ENCODE measurements at regions not wholly inside any gene's neighbourhood (a gene's known extent, or its start where the extent isn't known, plus 50 kb on each side); places are given as distances from the start of the nearest gene placed in this dataset.
"Not testable (repeated sequence)": the region's sequence is repeated elsewhere in the genome, so short reads cannot be mapped to it uniquely, and the experiment has no call there.

GRCh38 chr18:8499810-8500675 is 109.2 kb upstream of the RAB12 start:
- no peak for DNase-seq

- no peak for DNase-seq
Observed at GRCh38 chr18:8501044-8501443, 108.2 kb upstream of the RAB12 start.

DNA sequence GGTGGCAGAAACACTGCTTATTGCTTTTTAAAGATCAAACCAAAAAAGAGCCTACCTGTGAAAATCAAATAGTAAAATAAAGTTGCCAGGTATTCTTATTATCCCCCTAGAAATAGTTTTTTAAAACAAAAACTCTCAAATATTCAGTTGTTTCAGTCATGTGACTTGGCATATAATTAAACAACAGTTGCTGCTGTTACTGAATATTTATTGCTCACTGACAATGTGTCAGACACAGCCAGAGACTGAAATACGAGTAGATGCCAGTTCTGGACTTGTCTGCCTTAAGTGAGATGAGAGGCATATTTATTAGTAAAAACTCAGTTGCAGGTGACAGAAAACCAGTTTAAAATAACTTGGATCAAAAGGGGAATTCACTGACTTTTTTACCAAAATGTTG is 106.0 kb upstream of the RAB12 start:
- no peak for DNase-seq

- DNase-seq = no peak
Observed at GRCh38 chr18:8504424-8504823, 104.8 kb upstream of the RAB12 start.

DNA sequence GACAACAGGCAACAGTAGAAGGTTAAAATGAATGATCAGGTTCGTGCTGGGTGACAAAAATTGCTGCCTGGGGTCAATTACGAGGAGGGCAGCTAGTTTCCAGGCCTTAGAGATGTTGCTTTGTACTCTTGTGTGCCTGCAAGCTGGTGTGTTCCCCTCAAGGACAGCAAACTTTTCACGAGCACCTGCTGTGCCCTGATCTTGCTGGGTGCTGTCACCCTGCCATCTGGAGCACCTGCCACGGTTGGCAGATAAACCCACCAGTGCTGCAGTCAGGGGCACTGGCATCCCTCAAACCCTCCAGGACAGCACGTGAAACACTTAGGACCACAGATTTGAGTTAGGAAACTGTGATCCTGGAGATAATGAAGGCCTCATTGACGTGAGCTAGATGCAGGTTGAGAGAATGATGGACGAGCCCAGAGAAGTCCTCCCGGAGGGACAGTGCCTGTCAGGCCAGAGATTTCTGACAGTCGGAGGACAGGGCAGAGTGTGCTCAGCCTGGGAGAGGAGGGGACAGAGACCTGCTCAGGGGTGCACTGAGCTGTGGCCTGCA is 104.3 kb upstream of the RAB12 start:
- no peak for DNase-seq

- DNase-seq = no peak
Observed at GRCh38 chr18:8506251-8507049, 102.8 kb upstream of the RAB12 start.

GRCh38 chr18:8507361-8507760 is 101.9 kb upstream of the RAB12 start:
- DNase-seq = no peak

DNA sequence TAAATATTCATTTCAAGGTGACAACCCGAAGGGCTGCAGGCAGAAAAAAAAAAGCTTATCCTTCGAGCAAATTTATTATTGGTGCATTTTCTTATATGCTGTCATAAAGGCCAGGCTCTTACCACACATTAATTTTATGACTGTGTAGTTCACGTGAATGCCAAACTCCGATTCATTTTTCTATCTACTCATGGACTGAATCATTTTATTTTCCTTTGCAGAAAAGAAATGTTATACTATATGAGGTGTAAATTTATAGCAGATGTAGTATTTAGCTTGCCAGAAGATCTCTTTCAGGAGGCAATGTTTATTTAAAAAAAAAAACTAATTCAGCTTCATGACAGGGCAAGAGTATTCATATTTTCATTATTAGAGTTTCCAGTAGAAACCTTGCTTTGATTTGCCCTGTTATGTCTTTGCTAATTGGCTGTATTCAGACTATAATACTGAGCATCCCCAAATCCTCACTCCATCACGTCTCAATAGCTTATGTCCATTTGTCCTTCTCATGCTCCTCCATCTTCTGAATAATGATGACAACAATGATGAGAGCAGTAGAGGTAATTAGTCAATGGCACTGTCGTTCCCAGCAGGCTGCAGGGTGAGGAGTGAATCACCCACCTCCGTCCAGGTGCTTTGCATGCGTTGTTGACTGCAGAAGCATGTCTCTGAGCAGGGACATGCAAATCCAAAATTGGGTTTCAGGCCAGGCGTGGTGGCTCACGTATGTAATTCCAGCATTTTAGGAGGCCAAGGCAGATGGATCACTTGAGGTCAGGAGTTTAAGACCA is 101.1 kb upstream of the RAB12 start:
- no peak for DNase-seq

DNA sequence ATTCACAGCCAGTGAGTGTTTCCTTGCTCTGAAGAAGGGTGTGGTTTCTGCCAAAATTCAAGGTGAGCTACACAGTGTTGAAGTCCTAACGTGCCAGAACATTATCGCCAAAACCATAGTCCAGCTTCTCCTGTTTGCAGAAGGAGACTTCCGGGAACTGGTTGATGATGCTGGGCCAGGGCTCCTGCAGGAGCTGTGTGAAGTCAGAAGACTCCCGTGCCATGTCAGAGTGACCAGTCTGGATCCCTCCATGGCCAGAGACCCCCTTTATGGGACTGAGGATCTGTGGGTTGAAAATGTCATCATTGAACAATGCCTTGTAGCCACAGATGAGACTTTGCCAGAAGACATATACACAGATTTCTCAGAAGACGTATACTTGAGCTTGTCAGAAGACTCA is 96.0 kb upstream of the RAB12 start:
- DNase-seq = no peak

- DNase-seq = no peak
Observed at GRCh38 chr18:8514409-8514808, 94.8 kb upstream of the RAB12 start.

- no peak for DNase-seq
Observed at GRCh38 chr18:8515142-8515865, 93.9 kb upstream of the RAB12 start.

GRCh38 chr18:8516371-8517250 is 92.6 kb upstream of the RAB12 start:
- DNase-seq = no peak

GRCh38 chr18:8517276-8517675 is 92.0 kb upstream of the RAB12 start:
- no peak for DNase-seq

- no peak for DNase-seq
Observed at GRCh38 chr18:8519102-8519501, 90.1 kb upstream of the RAB12 start.

DNA sequence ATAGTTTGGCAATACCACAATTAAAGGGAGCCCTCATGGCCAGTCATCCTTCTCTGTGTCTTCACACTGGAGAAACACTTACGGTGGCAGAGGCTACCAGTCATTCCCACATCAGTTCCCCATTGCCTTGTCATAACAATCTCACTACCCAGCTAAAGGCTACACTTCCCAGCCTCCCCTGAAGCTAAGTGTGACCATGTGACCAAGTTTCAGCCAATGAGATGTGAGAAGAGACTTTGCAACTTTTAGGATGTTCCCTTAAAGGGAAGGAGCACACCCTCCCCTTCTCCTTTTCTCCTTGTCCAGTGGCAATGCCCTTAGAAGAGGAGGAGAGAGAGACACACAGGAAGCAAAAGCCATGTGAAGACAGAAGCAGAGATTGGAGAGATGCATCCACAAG is 89.0 kb upstream of the RAB12 start:
- no peak for DNase-seq

DNA sequence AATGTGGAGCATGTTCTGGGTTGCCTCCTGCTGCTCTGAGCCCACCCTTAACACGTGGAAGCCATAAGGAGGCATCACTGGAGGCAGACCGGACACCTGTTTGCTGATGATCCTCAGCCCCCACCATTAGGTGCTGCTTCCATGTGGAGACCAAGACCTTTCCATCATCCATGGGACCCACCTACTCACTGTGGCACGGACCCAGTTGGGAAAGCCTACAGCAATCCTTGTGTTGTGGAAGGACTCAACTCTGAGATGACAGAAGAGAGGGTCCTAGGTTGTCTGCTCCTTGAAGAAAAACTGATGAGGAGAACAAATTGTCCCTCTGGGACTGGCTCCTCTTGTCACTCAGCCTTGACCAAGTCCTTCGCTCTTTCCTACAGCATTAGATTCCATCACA is 86.5 kb upstream of the RAB12 start:
- DNase-seq = no peak

DNA sequence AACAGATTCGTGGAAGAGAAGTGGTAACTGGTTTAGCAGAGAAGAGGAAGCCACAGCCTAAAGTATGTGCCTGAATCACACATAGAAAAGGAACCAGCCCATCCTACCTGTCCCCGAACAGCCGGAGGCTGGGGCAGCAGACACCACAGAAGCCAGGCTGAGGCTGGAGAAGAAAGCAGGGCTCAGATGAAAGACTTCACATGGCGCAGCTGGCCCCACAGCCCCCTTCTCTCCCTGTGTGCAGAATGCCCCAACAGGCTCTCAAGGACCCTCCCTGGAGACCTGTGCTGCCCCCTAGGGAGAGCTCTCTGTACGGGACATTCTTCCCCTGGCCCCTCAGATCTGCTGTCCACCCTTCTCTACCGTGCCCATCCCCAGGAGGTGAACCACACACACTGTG is 83.5 kb upstream of the RAB12 start:
- DNase-seq = no peak

- DNase-seq = no peak
Observed at GRCh38 chr18:8526332-8526731, 82.9 kb upstream of the RAB12 start.

- DNase-seq = no peak
Observed at GRCh38 chr18:8529609-8530008, 79.6 kb upstream of the RAB12 start.

GRCh38 chr18:8531084-8531483 is 78.2 kb upstream of the RAB12 start:
- not testable (repeated sequence) for DNase-seq

Measured in right lung (tissue), 2 donors.